Retinal pigment epithelial cell (primary cell): ENCODE measurements at regions not wholly inside any gene's neighbourhood (a gene's known extent, or its start where the extent isn't known, plus 50 kb on each side); places are given as distances from the start of the nearest gene placed in this dataset.
"Not testable (repeated sequence)": the region's sequence is repeated elsewhere in the genome, so short reads cannot be mapped to it uniquely, and the experiment has no call there.

Source experiments
- DNase-seq: peaks from one replicate; pipeline ENCODE4 v3.0.0-alpha.2; 2010; ENCODE audit warnings: low read depth
- H3K4me3 ChIP-seq: 2 replicates; pipeline ENCODE4 v1.5.1; 2011; ENCODE audit warnings: mild to moderate bottlenecking, low read length, control low read depth, moderate library complexity
- TF ChIP-seq, protein P1 (sequence below): conservative IDR thresholded peaks from 2 replicates; pipeline ENCODE4 v1.5.1; 2011; ENCODE audit warnings: low read depth, low read length, control low read depth, inconsistent platforms

DNA sequence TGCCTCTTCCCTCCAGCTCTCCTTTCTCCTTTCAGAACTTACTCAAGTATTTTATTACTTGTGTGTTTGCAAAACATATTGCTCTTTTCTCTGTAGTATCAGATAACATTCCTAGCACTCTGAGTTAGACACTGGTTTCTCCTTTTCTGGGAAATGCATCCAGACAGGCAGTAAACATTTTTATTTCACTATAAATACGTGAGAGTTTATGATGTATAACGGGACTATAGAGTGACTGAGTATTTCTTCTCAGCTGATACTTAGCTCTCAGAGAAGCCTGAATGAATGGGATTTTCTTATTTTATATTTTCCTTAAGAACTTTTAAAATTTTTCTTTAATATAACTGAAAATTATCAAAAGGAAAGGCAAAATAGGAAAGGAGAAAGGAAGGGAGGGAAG lies 211.2 kb upstream of the EDNRB start:
- TF ChIP-seq, protein P1, sequence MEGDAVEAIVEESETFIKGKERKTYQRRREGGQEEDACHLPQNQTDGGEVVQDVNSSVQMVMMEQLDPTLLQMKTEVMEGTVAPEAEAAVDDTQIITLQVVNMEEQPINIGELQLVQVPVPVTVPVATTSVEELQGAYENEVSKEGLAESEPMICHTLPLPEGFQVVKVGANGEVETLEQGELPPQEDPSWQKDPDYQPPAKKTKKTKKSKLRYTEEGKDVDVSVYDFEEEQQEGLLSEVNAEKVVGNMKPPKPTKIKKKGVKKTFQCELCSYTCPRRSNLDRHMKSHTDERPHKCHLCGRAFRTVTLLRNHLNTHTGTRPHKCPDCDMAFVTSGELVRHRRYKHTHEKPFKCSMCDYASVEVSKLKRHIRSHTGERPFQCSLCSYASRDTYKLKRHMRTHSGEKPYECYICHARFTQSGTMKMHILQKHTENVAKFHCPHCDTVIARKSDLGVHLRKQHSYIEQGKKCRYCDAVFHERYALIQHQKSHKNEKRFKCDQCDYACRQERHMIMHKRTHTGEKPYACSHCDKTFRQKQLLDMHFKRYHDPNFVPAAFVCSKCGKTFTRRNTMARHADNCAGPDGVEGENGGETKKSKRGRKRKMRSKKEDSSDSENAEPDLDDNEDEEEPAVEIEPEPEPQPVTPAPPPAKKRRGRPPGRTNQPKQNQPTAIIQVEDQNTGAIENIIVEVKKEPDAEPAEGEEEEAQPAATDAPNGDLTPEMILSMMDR: no peak
- no peak overlapping the region for H3K4me3 ChIP-seq
- no peak for DNase-seq

DNA sequence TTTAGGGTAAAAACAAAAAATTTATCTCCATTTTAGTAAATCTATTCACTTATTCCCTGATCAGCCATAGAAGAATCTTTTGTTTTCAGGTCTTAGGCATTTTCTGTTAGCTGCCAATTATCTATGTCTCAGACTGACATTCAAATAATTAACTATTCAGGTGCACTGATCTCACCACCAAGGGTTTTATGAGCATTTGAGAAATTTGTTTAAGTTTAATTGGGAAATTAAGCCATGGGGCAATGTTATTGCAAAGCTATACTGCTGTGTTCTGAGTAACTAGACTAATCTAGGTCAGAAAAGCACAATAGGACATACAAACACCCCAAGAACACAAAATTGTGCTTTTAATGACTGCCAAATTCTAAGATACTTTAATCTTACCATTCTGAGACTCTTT lies 210.7 kb upstream of the EDNRB start:
- no peak overlapping the region for H3K4me3 ChIP-seq
- DNase-seq: no peak
- TF ChIP-seq, protein P1: no peak

DNA sequence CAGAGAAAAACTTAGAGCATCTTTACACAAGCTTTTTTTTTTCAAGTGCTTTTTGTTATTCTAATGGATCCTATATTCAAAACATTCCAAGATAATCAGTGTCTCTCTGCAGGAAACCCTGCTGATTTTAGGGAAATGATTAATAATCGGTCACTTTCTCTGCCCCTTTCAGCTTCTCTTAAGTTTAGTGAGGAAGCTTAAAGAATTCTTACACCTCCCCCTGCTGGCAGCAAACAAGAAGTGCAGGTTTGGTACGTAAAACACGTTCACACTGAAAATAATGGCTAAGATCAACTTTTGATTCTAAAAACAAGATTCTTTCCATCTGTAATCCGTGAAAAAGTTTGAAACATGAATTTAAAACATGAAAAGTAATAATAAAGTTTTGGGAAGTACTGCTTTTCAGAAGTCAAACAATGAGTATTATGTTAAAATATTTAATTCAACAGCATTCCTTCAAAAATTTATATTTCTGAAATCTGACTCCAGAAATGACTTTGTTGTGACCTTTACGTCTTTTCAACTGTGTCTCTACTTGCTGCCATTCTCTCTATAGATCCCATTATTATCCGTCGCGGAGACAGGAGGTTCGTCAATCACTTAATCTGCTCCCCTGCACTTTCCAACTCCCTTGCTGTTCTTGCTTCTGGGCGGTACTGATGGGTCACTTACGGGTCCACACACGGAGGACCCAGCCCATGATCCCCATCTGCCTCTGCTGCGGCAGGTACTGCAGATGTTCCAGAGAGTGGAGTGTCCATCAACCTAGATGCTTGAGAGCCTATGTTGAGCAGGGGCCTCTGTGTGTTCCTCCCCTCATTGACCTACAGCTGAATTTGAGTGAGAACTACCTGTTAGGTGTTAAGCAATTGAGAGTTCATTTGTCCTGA lies 203.1 kb upstream of the EDNRB start:
- TF ChIP-seq, protein P1: peak; percentile 77
- DNase-seq: peak; percentile 6
- H3K4me3 ChIP-seq: no peak overlapping the region

DNA sequence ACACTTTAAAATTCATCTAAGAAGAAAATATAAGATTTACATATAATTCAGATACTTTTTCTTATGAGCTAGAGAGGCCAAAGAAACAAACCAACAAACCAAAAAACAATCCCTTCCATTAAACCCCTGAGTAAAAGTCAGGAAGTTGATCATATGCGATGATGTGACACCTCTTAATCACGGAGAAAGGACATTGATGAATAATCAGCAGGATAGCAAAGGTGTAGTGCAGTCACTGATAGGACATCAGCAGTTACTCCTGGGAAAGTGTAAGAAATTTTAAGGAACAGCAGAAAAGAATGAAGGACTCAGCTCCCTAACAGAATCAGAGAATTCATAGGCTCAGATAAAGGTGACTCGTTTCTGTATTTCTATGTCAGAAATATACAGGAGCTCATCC lies 202.4 kb upstream of the EDNRB start:
- no peak for DNase-seq
- TF ChIP-seq, protein P1: no peak
- H3K4me3 ChIP-seq: no peak overlapping the region

DNA sequence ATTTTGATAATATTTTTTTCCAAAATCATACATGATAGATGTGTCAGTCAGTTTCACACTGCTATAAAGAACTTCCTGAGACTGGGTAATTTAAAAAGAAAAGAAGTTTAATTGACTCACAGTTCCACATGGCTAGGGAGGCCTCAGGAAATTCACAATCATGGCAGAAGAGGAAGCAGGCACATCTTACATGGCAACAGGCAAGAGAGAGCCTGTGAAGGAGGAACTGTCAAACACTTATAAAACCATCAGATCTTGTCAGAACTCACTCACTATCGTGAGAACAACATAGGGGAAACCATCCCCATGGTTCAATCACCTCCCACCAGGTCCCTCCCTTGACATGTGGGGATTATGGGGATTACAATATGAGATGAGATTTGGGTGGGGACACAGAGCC lies 201.5 kb upstream of the EDNRB start:
- DNase-seq: not testable (repeated sequence)

DNA sequence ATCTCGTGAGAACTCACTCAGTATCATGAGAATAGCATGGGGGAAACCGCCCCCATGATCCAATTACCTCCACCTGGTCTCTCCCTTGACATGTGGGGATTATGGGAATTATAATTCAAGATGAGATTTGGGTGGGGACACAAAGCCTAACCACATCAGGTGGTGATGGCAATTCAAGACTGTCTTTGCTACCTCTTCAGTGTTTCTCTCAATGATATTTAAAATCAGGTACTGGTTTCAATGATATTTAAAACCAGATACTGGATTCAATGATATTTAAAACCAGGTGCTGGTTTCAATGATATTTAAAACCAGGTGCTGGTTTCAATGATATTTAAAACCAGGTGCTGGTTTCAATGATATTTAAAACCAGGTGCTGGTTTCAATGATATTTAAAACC lies 198.4 kb upstream of the EDNRB start:
- not testable (repeated sequence) for H3K4me3 ChIP-seq, DNase-seq

More for the DNA sequence above, 201.5 kb upstream of the EDNRB start:
- not testable (repeated sequence) for H3K4me3 ChIP-seq

DNA sequence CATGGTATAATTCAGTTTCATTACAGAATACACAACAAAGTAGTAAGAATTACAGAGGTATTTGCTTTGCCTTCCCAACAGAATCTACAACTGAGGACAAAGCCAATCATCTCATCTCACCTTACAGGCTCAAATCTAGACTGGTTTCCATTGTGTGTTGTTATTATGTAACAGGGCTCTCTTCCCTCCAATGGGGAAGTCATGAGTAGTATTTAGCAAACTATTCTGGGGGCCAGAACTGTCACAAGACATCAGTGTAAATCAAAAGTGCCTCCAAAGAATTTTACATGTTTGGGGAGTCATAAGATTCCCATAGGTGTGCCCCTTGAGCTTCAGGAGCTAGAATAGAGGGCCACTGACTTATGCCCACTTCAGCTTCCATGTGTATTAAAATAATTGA lies 187.0 kb upstream of the EDNRB start:
- no peak for DNase-seq
- H3K4me3 ChIP-seq: no peak overlapping the region
- TF ChIP-seq, protein P1: no peak

DNA sequence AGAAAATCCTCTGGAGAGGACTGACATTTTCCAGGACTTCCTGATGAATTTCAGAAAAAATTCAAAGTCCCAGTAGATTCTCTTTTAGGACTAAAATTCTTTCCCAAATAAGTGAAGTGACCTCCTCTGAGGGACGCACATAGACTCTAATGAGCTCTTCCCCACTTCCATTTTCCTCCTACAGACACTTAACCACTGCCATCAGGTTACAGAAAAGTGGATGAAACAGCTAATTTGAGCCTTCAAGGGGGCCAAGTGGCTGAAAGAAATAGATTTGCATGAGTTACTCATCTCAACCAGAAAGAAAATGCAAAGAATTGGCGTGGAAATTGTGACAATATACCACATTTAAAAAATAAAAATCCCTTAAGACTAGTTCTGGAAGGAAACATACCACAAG lies 185.3 kb upstream of the EDNRB start:
- TF ChIP-seq, protein P1: no peak
- no peak overlapping the region for H3K4me3 ChIP-seq
- DNase-seq: no peak
